Loucy (cell line): ENCODE measurements at regions not wholly inside any gene's neighbourhood (a gene's known extent, or its start where the extent isn't known, plus 50 kb on each side); places are given as distances from the start of the nearest gene placed in this dataset.

Source experiments
- CTCF ChIP-seq: fragments of 200-600 bp; sonication (generic); conservative IDR thresholded peaks from 2 replicates; pipeline ENCODE4 v1.5.1; 2014; ENCODE audit warnings: mild to moderate bottlenecking, antibody characterized with exemption, low read length
- EZH2phosphoT487 ChIP-seq: fragments of 200-600 bp; IDR thresholded peaks from 2 replicates; pipeline ENCODE4 v1.6.1; 2018; ENCODE audit warnings: antibody characterized with exemption, mild to moderate bottlenecking, moderate library complexity, borderline replicate concordance

DNA sequence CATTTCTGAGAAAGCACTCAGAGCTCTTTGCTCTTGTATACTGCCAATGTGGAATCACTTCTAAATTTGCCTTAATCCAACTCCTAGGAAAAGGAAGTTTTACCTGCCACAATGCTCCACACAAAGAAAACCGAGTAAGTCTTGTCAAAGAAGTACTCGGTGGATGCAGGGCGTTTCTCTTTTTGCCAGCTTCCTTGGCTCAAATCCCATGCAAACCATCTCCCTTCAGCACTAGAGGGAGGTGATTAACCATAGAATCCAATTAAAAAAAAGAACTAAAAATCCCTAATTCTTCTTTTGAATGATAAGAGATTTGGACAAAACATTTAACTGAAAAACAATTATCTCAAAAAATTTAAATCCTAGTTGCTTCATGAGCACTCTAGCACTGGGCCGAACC, 129.0 kb downstream of the RPRM start:
- TF ChIP-seq CTCF = no peak
- no peak for TF ChIP-seq EZH2phosphoT487
